OCI-M1 (cell line): ENCODE measurements at regions not wholly inside any gene's neighbourhood (a gene's known extent, or its start where the extent isn't known, plus 50 kb on each side); places are given as distances from the start of the nearest gene placed in this dataset.
"Not testable (repeated sequence)": the region's sequence is repeated elsewhere in the genome, so short reads cannot be mapped to it uniquely, and the experiment has no call there.

Experiments used
- DNase-seq: peaks from one replicate; lab custom pipeline; 2025; lab: John Stamatoyannopoulos, UW

DNA sequence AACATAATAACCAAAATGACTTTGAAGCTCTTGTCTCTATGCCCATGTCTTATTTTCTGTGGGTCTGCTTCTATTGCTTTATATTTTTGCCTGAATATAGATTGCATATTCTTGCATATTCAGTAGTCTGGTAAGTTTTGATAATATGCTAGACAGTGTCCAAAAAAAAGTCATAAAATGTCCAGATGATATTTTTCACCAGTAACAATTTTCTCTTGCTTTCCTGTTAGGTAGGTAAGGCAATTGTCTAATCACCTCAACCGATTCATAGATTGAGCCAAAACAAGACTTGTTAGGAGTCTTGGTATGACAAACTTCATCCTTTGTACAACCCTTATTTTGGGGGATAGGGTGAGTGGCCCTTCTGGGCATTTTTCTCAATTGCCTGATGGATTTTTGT is 277.0 kb upstream of the NRP1 start:
- no peak for DNase-seq

DNA sequence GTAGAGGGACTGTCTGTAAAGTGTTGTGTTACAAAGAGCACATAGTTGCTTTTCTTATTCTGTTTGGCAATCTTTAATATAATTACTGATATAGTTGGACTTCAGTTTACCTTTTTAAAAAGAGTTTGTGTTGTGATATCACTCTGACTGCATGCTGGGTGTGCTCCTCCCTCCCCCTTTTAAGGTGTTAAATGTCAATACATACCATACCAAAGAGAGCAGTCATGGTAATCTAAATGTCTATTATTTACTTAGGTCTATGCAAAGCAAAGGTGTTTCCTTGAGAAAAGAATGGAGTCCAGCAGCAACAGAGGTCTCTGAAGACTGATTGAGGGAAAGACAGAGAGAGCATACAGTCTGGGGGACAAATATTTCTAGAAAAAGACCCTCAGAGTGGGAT is 275.1 kb upstream of the NRP1 start:
- DNase-seq, result no peak

DNA sequence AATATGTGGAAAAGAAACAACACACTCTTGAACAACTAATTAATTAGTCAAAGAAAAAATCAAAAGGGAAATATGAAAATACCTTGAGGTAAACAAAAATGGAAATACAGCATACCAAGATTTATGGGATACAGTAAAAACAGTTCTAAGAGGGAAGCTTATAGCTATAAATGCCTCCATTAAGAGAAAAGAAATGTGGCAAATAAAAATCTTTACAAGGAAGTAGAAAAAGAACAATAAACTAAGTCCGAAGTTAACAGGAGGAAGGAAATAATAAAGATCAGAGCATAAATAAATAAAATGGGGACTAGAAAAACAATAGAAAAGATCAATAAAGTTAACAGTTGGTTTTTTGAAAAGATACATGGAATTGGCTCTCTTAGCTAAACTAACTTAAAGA is 267.8 kb upstream of the NRP1 start:
- no peak for DNase-seq

DNA sequence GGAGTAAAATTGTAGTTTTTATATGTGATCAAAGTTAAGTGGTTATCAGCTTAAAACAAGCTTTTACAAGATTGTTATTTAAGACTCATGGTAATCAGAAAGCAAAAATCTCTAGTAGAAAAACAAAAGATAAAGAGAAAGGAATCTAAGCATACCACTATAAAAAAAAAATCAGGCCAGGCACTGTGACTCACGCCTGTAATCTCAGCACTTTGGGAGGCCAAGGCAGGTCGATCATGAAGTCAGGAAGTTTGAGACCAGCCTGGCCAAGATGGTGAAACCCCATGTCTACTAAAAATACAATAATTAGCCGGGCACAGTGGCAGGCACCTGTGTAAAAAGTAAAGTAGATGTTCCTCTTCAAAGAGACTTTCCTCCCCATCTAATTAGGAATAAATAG is 265.9 kb upstream of the NRP1 start:
- DNase-seq, result no peak

DNA sequence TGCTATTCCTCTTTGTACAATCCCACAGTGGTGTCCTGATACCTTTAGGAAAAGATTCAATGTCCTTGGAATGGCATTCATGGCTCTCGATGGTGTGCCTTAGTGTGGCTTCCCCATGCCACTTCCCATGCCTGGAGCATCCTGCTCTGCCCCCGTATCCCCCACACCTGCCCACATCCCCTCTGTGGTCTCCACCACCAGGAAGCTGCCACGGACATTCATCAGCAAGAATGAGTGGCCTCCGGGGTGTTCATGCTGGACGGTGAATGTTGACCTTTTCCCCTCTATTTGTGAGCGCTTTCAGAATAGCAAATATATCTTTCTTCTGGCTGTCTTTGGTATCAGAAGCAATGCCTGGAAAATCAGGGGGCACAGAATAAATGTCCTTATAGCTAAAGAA is 262.0 kb upstream of the NRP1 start:
- DNase-seq, result no peak

DNA sequence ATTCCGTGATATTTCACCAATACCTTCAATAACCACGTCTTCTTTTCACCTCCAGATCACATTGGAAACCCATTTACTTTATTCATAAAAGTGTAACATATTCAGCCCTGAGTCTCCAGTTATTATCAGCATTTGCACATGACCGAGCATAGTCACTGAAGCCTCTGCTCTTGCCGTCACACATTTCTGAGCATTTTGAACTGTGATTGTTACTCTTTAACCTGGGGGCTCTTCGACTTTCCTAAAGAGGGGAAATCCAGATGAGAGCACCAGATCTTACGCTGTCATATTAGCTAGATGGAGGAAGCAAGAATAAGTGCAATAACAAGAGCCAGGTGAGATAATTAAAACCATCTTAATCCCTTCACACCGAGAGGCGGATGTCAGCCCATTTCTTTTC is 260.0 kb upstream of the NRP1 start:
- no peak for DNase-seq

DNA sequence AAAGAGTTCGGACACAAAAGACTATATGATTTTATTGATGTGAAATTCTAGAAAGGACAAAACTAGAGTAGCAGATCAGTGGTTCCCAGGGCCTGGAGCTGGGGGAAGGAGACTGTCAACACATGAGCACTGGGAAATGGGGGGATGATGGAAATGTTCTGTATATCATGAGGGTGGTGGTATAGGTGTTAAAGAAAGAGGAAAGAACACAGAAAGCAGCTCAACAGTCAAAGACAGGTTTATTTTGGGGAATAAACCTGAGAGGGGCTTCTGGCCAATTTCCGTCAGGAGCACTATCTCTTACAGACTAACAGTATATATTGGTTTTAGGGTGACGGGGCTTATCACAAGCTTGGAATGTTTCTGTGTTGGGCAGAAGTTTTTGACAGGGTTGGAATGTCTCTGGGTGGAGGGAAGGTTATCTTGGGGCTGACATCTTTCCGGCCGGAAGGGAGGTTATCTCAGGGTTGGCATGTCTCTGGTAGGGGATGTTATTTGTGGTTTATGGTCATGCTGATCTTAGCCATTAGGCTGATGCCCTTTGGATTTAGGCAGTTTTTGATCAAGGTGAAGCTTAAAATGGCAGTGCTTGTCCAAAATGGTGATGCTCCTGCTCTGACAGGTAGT is 254.6 kb upstream of the NRP1 start:
- no peak for DNase-seq

DNA sequence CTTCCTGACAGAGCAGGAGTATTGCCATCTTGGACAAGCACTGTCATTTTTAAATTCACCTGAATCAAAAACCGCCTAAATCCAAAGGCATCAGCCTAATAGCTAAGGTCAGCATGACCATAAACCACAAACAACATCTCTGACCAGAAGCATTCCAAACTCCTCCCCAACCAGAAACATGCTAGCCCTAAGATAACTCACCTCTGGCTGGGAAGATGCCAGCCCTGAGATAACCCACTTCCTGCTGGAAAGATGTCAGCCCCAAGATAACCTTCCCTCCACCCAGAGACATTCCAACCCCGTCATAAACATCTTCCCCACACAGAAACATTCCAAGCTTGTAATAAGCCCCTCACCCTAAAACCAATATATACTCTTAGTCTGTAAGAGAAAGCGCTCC is 250.1 kb upstream of the NRP1 start:
- not testable (repeated sequence) for DNase-seq

DNA sequence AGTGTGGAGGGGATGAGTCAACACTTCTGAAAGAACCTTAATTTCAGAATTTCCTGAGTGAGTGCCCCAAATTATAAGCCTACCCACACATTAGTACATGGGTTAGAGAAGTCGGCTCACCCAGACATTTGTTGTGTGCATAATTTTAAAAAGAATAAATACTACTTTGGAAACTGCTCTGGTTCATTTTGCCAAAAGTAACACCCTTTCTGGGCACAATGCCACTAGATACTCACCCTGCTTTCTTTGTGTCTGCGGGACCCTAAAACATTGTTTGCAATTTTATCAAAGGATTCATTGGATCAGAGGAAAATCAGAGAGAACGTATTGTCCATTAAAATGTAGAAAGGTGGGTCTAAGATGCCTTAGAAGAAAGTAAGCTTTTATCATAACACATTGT is 245.5 kb upstream of the NRP1 start:
- DNase-seq, result no peak

DNA sequence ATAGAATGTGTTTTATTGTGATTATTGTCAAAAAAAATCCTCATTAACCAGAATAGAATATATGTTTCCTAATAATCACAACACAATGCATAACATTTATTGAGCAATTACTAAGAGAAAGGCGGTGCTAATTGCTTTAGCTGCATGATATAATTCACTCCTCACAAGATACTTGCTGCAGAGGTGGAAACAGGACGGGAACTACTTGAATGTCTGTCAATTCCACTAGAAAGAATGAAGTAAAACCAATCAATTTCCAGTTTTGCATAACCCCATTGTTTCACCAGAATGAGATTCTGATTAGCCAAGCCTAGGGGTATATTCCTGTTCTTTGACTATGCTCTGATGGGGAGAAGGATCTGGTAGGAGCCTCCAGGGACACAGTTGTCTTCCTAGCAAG is 239.1 kb upstream of the NRP1 start:
- DNase-seq, result no peak

DNA sequence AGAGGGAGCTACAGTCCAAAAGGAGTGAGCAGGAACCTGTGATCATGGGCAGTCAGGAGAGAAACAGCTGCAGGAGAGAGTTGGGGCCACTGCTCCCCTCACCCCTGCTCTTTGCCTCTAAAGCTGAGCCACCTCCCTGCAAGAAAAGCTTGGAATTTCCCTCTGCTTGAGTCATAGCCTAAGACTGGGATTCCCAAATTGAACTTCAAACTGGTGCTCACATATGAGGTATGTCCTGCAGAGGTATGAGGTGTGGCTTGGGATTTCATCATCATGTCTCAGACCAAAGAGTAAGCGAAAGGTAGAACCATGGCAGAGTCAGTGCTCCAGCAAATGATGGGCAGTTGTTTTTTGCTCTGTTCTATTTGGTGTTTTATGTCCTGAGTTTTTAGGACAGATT is 237.1 kb upstream of the NRP1 start:
- no peak for DNase-seq

DNA sequence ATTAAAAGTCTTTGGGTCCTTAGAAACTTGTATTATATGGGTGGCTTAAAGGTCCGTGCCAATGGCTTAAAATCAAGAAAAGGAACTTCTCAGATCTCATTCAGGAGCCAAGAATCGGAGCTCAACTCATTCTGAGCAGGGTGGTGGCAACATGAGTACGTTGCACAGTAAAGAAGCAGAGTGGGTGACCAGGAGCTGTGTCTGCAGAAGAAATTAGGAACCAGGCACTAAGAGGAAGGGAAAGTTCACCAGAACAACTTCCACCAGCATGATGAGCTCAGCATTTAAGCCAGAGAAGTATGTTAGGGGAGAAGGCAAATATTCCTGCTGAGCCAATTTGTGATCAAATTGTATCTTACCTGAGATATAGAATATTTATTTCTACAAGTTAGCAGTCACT is 236.0 kb upstream of the NRP1 start:
- DNase-seq, result no peak

DNA sequence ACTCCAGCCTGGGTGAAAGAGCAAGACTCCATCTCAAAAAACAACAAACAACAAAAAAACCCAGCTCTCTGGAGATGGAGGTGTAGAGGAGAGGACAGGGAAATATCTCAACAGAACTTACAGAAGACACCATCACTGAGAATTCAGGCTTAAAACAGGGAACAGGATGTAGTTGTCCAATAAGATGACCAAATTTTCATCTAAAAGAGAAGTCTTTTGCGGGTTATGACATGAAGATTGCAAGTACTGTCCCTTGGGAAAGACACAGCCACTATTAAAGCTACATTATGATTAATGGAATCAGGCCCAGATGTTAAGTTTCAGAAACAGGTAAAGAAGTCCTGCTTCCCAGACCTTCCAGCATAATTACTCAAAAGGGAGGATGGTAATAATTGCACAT is 235.2 kb upstream of the NRP1 start:
- DNase-seq, result no peak

DNA sequence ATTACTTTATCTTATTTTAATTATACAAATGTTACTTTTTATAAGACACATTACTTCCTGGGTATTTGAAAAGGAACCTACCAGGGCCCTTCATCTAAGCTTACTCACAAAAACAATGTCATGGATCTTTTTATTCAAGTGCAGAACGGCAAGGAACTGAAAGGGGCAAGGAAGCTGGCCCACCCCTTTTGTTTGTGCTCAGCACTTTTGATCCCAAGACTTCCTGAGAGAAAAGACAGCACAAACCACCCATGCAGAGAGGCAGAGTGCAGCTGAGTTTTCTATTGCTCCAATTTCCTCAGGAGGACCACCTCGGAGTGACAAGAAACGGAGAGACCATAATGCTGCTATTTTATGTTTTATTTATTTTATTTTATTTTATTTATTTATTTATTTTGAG is 232.0 kb upstream of the NRP1 start:
- DNase-seq, result no peak

DNA sequence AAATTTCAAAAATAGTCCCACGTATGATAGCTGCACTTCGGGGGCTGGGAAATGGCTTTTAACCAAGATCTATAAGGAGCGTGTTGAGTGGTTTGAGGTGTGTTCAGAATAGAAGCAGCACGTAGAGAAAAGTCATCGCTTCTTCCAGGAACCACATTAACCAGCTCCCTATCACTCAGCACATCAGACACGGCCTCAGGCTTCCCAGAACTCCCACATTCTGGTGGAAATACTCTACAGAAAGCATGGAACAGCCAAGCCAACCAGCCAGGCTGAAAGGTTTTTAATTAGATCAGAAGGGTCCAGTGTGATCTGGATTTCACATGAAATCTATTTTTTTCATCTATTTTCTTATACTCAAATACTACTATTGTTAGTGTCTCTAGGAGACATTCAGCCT is 231.5 kb upstream of the NRP1 start:
- peak; percentile 43 for DNase-seq

DNA sequence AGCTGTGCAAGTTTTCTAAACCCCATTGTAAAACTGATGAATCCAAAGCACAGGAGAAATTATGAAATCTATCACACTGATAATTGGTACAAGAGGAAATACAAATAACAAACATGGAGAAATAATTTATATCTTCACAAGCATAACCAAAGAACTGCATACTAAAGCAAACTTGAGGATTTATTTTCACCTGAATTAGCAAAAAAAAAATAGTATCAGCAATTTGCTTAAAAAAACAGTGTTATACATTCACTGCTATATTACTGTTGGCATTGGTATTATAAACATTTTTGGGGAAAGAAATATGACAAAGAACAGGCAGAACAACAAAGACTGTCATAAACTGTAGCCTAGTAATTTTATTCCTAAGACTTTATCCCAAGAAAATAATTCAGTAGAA is 230.8 kb upstream of the NRP1 start:
- DNase-seq, result no peak

DNA sequence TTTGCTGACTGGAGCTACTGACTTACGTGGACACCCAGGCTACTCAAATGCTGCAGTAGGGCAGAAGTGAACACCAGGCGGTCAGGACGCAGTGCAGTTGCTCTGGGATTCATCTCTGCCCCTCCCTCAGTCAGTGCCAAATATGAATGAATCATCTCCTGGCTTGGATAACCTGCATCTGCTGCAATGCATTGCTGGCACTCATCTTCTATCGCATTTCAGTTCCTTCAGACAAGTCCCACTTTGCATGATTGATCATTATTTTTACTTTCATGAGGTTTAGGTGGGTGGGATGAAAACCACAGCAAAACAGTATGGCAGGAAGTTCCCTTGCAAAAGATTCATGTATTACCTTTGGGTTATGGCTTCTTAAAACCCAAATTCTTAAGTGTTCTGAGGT is 224.6 kb upstream of the NRP1 start:
- DNase-seq, result no peak

DNA sequence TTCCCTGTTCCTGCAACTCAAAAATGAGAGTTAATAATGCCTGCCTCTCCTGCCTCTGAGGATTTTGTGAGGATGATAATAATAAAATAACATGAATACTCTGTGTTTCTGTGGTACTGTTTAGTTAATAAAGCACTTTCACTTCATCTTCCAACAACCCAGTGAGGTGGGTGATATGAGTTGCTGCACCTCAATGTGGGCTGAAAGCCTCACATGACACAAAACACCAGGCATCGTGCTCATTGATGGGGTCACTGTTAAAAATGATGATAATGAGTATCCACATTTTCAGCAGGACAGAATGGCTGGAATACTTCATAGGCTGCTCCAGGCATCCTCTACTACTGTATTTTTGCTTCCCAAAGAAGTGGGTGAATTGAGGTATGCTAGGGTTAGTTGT is 222.8 kb upstream of the NRP1 start:
- DNase-seq, result no peak

DNA sequence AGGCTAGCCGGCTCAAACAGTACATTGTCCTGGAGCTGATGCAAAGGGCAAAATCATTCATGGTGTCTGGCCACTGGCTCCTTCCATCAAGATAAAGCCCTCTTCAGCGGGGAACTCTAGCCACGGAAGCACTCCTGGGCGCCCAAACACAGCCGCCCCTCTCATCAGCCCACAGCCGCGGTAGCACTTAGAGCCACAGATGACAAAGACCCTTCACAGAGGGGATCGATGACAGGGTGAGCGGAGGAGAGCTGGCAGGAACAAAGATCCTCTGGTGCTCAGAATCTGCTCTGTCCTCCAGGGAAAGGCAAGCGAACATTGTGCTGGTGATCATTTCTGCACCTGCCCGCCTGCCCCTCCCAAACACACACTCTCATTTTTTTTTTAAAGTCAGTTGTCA is 222.2 kb upstream of the NRP1 start:
- DNase-seq, result no peak

DNA sequence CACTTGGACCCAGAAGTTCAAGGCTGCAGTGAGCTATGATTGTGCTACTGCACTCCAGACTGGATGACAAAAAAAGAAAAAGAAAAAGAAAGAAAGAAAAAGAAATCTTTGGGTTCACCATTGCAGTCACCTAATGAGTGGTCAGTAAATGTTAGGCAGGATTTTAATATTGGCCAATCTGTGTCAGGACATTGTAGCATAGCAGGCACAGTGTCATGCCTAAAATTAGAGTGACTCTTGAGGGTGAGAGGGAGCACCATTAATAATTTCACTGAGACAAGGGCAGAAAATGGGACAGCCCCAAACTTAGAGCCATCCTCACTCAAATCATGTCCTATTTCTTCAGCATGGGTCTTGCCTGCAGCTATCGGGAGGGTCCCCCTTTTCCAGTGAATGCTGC is 221.6 kb upstream of the NRP1 start:
- no peak for DNase-seq

DNA sequence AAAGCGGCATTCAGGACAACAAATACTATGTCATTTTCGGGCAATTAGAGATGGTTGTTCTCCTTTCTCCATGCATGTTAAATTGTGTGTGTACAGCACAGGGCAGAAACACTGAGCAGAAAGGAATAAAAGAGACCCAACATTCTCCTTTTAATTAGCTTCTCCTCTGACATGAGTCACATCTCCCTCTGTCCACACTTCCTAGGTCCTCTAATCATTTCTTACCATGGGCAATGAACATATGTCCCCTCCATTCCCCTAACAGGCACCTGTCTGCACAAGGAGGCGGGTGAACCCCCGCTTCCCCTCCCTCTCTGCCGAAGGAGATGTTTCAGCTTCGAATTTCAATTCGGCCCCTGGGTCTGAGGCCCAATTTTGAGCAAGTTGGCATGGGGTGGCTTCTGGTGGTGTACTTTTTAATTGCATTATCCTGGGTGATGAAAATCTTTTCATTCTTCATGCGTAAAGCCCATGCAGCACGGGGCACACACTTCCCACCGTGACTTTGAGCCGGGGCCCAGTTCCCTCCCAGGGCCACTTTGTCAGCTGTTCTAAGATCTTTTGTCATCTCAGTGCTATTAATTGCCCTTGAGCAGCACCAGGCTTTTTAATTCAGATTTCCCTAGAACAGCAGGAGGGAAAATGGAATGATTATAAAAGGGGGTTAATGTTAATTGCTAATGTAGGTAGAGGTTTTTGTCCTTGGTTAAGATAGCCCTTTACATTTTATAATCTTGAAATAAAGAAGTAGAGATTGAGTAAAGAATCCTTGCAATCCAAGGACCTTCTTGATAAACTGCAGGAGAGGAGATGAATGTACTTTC is 219.5 kb upstream of the NRP1 start:
- no peak for DNase-seq

DNA sequence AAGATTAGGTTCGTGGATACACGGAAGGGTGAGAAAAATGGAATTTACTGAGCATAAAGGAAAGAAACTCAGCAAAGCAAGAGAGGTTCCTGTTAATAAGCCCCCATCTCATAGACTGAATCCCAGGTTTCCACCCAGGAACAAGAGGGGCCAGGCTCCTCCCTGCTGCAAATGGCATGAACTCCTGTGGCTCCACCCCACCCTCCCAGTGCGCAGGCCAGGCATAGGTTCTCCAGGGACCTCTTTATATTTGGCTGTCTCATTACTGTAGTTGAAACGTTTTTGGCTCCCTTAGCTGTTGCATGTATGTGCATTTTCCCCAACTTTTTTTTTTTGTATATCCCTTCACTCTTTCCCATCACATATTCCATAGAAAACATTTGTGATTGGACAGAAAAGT is 217.8 kb upstream of the NRP1 start:
- DNase-seq, result no peak

DNA sequence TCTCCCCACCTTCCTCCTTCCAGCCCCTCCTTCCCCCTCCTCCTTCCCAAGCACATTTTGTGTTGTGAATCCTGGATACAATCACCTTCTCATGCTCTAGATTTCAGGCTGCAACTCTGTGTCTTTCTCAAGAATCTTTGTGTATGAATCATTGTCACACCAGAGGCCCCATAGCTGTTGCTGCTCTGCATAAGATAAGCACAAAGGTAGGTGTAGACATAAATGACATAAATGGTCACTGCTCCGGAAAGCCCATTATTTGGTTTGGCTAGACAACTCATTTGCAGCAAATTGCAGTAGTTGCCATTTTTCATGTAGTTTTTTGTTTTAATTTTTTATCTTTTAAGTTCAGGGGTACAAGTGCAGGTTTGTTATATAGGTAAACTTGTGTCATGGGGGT is 216.3 kb upstream of the NRP1 start:
- DNase-seq, result no peak

DNA sequence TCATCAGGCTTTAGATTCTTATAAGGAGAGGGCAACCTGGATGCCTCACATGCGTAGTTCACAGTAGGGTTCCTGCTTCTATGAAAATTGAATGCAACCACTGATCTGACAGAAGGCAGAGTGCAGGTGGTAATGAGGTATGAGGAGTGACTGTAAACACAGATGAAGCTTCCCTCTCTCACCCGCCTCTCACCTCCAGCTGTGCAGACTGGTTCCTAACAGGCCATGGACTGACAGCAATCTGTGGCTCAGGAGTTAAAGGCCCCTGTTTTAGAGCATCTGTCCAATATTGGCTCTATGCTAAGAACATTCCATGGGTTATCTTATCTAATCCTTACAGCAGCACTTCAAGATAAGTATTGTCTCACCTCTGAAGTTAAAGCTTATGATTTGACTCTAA is 213.5 kb upstream of the NRP1 start:
- DNase-seq, result no peak
